Ovary (tissue), 7 donors: ENCODE measurements at regions not wholly inside any gene's neighbourhood (a gene's known extent, or its start where the extent isn't known, plus 50 kb on each side); places are given as distances from the start of the nearest gene placed in this dataset. TPM values are rescaled to one million over a fixed set of nuclear protein-coding genes. Genes with fewer than 3 reads are reported as not detected.

ENCODE experiments used
- DNase-seq, 5 donors: peaks; one replicate each; pipeline ENCODE4 v3.0.0-alpha.2; 2019 to 2020
- H3K27ac ChIP-seq, 2 donors: fragments of 200-600 bp; one replicate each; pipeline versions ENCODE4 v1.5.1 to v1.8.0; 2019 to 2022
- H3K27me3 ChIP-seq: fragments of 200-600 bp; one replicate; pipeline ENCODE4 v1.8.0; 2022
- H3K36me3 ChIP-seq: fragments of 200-600 bp; sonication (generic); one replicate; pipeline ENCODE4 v1.5.1; 2019
- H3K4me1 ChIP-seq: one replicate; pipeline ENCODE4 v1.8.1; 2013; ENCODE audit warnings: mild to moderate bottlenecking, moderate library complexity; ENCODE audit not compliant: insufficient read depth
- H3K4me3 ChIP-seq: fragments of 200-600 bp; sonication (generic); one replicate; pipeline ENCODE4 v1.5.1; 2017
- H3K9me3 ChIP-seq, 2 donors: fragments of 200-600 bp in 1 of 2; sonication (generic) in 1 of 2; one replicate each; pipeline versions ENCODE4 v1.5.1 to v1.8.1; 2013 to 2019; ENCODE audit warnings: mild to moderate bottlenecking in 1 of 2, moderate library complexity in 1 of 2
- EP300 ChIP-seq: sonication (generic); formaldehyde crosslinking; IDR thresholded peaks from one replicate; pipeline ENCODE4 v1.6.1; 2017; ENCODE audit warnings: antibody characterized with exemption
- POLR2A ChIP-seq: fragments of 450-650 bp; IDR thresholded peaks from one replicate; pipeline ENCODE4 v1.6.1; 2017; ENCODE audit warnings: antibody characterized with exemption, mild to moderate bottlenecking, moderate library complexity
- WGBS, 3 donors: extraction: QIAGEN DNeasy Blood & Tissue Kit in 1 of 3; methylation state at CpG; one replicate each; pipeline versions ENCODE4 v1.1.5 to v1.1.7; 2013 to 2017; 5-methylcytosine and 5-hydroxymethylcytosine counted together
- intact Hi-C, 4 donors: fragments of 100-400 bp; cut with DNase I; formaldehyde crosslinking; loops; one replicate each; pipeline versions ENCODE4 v1.11.0 to v1.15.1; 2022 to 2023
- small RNA-seq: library from RNA; depleted of rRNA; stranded (forward); fragments of <200 nt; gene quantifications from one replicate; pipeline ENCODE3, GENCODE V24; 2016
- TF ChIP-seq, protein P1 (sequence below), 3 donors: fragments of 450-650 bp in 2 of 3; fragments of 200-600 bp in 1 of 3; IDR thresholded peaks; one replicate each; pipeline versions ENCODE4 v1.5.1 to v1.8.0; 2016 to 2022; ENCODE audit warnings: antibody characterized with exemption in 3 of 3, mild to moderate bottlenecking in 1 of 3
- donor health status: DM: no; HTN: no; CAD: no; lungs with moderate emphysema.
- donor health status: DM: no; HTN: no; CAD: no.
- donor health status: Bipolar disorder and iron deficiency.
- donor health status: DM: no; HTN: no; CAD: no.
- donor health status: DM: yes; HTN: yes; CAD: no.

DNA sequence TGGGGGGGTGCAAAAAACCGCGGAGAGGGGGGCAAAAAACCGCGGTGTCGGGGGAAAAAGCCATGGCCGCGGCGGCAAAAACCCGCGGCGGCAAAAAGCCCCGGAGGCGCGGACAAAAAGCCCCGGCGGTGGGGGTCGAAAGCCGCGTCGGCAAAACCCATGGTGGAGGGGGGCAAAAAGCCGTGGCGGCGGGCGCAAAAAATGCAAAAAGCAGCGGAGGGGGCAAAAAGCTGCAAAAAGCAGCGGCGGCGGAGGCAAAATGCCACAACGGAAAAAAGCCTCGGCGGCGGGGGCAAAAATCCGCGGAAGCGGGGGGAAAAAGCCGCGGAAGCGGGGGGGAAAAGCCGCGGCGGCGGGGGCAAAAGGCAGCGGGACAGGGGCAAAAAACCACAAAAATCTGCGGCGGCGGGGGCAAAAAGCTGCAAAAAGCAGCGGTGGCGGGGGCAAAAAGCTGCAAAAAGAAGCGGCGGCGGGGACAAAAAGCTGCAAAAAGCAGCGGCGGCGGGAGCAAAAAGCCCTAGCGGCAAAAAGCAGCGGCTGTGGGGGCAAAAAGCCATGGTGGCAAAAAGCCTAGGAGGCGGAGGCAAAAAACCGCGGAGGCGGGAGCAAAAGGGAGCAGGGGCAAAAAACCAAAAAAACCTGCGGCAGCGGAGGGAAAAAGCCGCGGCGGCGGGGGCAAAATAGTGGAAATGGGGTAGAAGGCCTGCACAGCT lies 418.9 kb downstream of the ZNF716 start:
- no peak for DNase-seq
- Histone ChIP-seq H3K9me3 (no peaks in the 10 kb centered on the region), H3K36me3 (no peaks in the 10 kb centered on the region), H3K4me1 (no peaks in the 10 kb centered on the region), H3K4me3 (no peak overlapping the region), H3K27me3 (no peaks in the 10 kb centered on the region), H3K27ac (no peak overlapping the region)
- intact Hi-C loops = no loop called here
- TF ChIP-seq, protein P1, sequence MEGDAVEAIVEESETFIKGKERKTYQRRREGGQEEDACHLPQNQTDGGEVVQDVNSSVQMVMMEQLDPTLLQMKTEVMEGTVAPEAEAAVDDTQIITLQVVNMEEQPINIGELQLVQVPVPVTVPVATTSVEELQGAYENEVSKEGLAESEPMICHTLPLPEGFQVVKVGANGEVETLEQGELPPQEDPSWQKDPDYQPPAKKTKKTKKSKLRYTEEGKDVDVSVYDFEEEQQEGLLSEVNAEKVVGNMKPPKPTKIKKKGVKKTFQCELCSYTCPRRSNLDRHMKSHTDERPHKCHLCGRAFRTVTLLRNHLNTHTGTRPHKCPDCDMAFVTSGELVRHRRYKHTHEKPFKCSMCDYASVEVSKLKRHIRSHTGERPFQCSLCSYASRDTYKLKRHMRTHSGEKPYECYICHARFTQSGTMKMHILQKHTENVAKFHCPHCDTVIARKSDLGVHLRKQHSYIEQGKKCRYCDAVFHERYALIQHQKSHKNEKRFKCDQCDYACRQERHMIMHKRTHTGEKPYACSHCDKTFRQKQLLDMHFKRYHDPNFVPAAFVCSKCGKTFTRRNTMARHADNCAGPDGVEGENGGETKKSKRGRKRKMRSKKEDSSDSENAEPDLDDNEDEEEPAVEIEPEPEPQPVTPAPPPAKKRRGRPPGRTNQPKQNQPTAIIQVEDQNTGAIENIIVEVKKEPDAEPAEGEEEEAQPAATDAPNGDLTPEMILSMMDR (IDR thresholded peaks at IDR 0.05) = no peak
- TF ChIP-seq POLR2A (no peak), EP300 (no peak)
- 9 to 33% (median 15%) methylated on average over 66 of the region's 66 CpGs for WGBS, 3 donors

Small RNA genes lying in the stretch of these regions (small RNA-seq; reads per million reads assigned to genes)
- not detected for gene AC023141.11
- not detected for gene AC023141.12
- gene AC023141.8 = not detected
